NCI-H748 (cell line): ENCODE measurements at regions not wholly inside any gene's neighbourhood (a gene's known extent, or its start where the extent isn't known, plus 50 kb on each side); places are given as distances from the start of the nearest gene placed in this dataset.
"Not testable (repeated sequence)": the region's sequence is repeated elsewhere in the genome, so short reads cannot be mapped to it uniquely, and the experiment has no call there.

Experiments used
- DNase-seq: peaks from one replicate; lab custom pipeline; 2025; ENCODE audit not compliant: unreplicated experiment; lab: John Stamatoyannopoulos, UW

DNA sequence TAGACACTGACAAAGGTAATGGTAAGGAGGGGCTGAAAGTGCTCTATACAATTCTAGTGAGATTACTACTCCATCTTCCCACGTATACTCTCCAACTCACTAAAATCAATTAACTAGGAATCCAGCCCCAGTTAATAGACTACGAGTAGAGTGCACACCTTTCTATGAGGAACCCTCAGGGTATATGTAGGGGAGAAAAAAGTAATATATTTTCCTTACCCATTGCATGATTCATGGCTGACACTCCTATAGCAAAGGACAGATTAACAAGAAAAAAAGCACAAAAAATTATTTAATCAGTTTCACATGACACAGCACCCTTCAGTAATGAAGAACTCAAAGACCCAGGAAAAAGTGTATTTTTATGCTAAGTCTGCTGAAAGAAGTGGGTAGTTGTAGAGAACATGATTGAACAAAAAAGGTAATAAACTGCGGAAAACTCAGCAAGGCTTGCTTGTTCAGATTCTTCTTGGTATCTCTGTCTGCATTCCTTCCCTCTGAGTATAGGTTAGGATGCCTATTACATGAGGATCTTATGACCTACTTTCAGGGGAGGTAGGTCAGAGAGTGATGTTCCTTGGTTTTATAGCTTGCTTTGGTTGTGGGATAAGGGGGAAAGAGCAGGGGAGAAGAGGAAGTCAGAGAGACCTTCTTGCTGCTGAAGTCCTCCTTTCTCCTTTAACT, 342.0 kb upstream of the DLGAP1 start:
- no peak for DNase-seq

DNA sequence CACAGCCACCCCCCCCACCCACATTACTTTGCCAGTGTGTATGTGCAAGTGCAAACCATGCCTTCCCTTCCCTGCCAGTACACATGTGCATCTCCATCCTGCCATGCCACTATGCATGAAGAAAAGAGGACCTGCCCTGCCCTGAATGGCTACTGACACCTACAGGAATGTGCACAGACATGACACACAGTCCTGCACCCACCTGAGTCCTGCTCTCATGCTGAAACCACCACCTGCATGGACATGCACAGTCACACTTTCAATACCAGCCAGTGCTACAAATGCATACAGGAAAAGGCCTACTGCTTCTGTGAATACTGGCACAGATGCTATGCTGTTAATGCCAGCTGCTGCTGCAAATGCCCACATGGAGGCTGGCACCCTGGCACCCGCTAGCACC, 334.4 kb upstream of the DLGAP1 start:
- DNase-seq: no peak

DNA sequence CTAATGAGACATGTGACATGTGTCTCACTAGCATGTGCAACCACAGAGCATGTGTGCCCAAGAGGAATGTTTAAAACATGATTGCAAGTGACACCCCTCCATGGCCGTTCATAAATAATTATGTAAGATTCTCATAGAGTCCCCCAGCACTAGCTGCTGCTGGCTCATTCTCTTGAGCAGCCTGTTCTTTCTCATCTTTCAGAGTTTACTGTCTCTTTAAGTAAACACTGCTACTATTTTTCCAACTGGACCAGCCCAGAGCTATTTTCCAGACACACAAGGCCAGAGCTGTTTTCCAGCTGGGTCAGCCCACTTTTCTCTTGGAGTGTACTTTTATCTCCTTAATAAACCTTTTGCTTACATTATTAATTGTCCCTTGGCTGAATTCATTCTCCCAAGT, 326.8 kb upstream of the DLGAP1 start:
- DNase-seq: no peak

DNA sequence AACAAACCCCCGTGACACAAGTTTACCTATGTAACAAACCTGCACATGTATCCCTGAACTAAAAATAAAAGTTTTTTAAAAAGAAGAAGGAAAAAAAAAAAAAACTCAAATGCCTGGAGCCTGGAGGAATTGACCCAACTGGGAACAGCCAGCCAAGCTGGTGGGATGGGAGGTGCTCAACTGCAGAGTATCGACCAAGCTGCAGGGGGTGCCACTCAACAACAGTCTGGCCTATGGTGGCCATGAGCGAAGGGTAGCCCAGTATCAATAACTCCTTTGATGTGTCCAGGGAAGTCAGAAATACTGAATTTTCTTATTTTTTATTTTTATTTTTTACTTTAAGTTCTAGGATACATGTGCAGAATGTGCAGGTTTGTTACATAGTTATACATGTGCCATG, 310.3 kb upstream of the DLGAP1 start:
- no peak for DNase-seq

DNA sequence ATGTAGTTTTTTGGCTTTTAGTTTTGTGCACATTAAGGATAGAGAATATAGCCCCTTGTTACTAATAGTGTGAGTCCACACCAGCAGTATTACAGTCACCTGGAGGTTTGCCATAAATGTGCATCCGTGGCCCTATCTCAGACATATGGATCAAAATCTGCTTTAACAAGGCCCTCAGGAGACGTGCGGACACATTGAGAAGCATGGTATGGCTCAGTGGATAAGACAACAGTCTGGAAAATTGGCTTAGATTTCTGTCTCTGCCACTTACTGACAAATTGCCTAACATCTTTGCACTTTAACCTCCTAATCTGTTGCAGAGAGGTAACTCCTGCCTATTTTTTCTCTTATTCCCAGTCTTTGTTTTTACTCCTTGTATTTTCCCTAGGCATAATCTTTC, 307.2 kb upstream of the DLGAP1 start:
- no peak for DNase-seq

DNA sequence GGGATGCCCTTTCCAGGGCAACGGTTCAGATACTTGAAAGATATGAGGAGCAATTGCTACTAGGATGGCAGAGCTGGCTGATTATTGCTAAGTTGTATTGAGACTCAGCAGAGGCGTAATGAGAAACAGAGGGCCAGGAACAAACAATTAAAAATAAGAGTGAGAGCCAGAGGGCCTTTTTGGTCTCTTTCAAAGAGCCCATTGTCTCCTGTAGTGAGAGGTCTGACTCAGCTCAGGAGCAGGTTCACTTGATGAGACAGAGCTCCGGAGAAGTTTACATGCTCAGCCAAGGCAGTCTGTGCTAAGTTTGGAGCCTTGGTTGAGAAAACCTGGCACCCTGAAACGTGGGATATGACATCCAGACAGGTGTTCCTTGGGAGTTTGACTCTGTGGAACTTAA, 303.9 kb upstream of the DLGAP1 start:
- DNase-seq: no peak

DNA sequence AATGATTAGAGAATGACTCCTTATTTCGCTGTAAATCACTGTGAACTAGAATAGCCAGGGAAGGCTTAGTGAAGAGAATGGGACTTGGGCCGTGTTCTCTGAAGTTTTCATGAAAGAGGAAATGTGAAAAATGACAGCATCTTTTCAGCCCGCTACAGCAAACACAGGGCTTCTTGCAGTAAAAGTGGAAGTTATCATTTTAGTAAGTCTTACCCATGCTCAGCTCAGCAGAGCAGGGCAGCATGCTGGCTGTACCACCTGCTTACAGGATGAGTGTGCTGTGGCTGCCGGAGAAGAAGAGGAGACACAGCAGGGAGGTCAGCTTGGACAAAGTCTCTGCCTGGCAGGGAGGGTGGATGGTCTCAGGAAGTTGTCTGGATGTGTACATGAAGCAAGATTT, 300.7 kb upstream of the DLGAP1 start:
- DNase-seq: no peak

DNA sequence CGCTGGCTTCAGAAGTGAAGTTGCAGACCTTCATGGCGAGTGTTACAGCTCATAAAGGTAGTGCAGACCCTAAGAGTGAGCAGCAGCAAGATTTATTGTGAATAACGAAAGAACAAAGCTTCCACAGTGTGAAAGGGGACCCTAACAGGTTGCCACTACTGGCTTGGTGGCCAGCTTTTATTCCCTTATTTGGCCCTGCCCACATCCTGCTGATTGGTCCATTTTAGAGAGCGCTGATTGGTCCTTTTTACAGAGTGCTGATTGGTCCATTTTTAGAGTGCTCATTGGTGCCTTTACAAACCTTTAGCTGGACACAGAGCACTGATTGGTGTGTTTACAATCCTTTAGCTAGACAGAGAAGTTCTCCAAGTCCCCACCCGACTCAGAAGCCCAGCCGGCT, 298.0 kb upstream of the DLGAP1 start:
- DNase-seq: not testable (repeated sequence)

DNA sequence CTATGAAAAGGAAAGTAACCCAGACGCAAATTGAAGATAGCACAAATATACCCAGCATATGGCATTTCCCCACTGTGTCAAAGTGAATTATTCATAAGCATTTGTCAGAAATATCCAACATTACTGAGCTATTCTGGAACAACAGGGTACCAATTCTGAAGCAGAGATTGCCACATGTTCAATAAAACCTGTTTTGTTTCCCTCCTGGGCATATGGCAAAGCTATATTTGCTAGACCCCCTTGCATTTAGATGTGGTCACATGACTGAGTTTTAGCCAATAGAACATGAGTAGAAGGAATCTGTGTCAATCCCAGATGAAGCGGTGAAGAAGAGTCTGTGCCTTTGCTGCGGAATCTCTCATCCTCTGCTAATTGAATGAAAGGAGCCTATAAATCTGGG, 296.4 kb upstream of the DLGAP1 start:
- DNase-seq: no peak

DNA sequence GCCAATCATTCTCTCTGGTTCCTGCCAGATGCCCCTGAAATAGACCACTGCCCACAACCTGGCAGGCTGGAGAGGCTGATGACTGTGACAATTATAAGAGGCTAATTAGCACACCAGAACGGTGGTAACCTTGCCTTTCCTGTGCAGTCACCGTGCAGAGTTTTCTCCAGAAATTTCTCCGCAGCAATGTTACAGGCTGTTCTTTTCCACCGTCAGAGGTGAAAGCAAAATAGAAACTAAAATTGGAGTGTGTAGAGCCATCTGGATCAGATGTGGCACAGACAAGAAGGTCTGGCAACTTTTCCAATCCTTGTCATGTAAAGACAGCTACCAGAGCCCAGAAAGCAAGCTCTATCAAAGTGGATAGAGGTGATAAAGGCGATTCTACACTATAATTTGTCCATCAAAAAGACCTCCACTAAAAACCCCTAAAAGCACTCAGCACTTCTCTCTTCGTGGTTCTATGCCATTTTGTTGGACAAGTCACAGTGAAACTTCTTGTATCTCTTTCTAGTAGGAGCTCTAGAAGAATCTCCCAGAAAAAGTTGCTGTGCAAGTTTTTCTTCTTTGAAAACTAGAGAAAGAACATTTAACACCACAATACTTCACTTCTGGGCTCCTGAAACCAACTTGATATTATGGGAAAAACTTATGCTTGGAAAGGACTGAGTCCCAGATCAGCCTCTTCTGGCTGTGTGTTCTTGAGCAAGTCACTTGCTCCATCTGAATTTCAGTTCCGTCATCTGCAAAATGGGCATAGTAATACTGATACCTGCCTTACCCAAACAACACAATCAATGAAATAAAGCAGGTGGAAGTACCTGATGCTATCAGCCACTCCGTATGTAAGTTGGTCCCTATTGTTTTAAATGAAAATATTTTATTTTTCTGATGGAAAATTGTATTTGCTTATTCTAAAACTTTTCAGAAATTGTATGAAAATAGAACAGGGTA, 295.6 kb upstream of the DLGAP1 start:
- DNase-seq: no peak

DNA sequence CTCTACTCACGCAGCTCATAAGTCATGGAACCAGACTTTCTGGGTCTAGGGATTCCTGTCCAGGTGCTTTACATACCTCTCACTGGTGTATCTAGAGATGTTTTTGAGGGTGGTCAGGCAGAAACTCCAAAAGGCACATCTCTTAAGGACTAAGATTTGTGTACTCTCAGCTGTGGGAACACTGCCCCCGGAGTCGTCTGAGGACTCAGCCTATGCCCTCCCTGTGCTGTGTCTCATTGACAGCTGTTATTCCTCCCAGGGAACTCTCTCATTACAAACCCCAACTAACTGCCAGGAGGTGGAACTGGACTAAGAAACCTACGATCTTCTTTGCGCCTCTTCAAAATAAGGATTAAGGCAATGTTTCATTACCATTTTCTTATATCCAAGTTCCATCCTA, 293.9 kb upstream of the DLGAP1 start:
- DNase-seq: no peak

DNA sequence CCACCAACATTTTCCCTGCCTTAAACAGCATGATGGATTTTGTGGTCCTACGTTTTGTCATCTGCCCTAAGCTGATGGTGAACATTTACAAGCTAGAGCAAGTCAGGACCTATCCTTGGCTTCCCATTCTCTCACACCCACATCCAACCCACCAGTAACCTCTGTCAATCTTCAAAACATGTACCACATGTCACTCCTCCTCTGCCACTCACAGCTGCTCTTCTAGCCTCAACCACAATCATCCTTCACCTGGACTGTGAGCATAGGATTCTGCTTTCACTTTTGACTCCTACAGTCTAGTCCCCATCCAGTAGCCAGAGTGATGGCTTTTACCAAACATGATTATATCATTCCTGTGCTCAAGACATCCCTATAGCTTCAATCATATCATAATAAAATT, 279.8 kb upstream of the DLGAP1 start:
- DNase-seq: no peak

DNA sequence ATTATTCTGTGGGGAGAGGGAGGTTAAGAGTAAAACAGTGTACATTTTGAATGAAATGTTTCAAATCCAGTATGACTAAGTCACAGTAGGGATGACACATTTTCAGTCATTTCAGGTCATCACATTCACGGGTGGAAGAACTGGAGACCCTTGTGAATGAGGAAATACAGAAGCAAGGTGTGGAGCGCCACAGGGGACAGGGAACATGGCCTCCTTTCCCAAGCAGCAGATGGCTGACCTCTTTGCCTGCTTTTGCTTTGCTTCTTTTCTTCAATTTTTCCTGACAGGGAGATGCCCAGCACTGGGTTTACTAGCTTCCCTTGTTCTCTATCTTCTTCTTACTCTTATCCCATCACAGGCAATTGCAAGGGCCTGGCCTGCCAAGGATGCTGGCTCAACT, 278.9 kb upstream of the DLGAP1 start:
- no peak for DNase-seq

DNA sequence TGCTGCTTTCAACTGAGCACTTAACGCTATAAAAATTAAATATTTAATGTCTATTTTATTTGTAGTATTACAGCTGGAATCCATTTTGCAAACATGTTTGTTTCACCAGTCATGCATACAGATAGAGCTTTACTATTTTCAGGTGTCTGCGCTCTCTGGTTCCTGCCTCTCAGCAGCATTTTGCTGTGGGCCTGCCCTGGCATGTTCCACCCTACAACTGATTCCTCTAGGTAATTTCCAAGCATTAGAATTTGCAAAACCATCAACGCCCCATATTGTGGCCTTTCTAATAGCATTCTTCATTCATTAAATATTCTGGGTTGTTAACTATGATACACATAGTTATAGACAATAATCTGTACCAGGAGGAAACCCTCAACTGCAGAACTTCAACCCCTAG, 266.4 kb upstream of the DLGAP1 start:
- no peak for DNase-seq

DNA sequence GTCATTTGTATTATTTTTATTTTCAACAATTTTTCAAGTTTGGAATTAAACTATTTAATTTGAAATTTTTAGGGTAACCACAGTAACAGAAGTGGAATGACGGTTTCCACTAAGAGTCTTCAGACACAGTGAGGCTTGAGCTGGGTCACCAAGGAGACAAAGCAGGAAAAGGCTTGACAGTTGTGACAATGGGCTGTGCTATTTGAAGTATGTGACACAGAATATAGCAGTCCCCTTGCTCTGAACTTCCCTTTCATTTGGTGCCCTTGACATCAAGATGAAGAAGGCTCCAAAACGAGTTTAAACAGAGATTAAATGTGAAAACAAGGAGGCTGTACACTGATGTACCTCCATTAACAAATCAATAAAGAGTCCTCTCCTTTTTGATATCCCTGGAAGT, 265.4 kb upstream of the DLGAP1 start:
- DNase-seq: no peak

DNA sequence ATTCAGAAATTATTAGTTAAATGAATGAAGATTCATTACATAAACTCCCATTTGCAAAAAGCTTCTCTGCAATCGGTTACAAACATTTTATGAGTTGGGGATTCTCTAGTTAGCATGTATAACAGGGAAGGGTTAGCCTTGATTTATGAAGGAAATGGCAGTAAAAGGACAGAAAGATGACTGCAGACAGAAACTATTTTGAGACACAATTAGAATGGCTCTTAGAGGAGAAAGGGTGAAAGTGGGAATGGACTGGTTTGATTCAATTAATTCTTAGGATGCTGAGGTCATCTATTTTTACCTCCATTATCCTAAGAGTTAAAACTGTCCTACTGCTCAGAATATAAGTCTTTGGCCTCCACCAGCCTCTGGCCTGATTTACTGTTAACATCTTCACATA, 250.8 kb upstream of the DLGAP1 start:
- DNase-seq: no peak

DNA sequence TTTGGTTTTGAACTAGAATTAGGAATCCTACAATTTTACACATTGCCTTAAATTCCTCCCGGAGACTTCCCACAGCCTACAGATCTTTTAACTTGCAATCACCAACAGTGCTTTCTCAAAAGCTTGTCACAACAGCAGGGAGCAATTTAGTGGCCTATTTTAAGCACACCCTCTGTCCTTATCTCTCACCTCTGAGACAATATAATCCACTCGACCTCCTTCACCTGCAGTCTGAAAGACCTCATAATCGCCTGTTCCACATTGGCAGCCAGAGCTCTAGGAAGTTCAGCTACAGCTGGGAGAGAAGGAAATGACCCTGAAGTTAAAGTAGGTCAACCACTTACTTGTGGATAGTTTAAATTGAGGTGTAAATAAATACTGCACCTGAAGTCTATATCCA, 249.7 kb upstream of the DLGAP1 start:
- DNase-seq: no peak

DNA sequence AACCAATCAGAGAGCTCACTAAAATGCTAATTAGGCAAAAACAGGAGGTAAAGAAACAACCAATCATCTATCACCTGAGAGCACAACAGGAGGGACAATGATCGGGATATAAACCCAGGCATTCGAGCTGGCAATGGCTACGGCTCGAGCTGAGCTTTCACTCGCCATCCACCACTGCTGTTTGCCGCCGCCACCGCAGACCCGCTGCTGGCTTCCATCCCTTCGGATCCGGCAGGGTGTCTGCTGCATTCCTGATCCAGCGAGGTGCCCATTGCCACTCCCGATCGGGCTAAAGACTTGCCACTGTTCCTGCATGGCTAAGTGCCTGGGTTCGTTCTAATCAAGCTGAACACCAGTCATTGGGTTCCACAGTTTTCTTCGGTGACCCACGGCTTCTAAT, 236.7 kb upstream of the DLGAP1 start:
- no peak for DNase-seq

DNA sequence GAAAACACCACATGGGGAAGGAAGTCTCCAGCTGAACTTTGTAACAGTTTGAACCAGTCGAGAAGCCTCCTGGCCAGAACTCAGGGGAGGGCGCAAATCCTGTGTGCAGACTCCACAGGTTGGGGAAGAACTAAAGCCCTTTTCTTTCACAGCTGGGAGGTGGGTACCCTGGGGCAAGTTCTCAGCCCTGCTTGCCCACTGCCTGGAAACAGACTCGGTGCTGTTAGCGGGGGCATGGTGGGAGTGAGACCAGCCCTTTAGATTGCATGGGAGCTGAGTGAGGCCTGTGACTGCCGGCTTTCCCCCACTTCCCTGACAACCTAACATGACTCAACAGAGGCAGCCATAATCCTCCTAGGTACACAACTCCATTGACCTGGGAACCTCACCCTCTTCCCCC, 223.6 kb upstream of the DLGAP1 start:
- DNase-seq: not testable (repeated sequence)

DNA sequence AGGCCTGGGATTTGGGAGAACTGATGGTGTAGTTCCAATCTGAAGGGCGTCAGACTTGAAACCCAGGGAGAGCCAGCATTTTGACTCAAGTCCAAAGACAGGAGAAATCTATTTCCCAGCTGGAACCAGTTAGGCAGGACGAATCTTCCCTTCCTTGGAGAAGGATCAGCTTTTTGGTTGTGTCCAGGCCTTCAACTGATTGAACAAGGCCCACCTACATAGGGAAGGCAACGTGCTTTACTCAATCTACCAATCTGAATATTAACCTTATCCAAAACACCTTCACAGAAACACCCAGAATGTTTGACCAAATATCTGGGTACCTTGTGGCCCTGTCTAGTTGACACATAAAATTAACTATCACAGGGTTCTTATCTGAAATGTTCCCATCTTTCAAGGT, 221.9 kb upstream of the DLGAP1 start:
- DNase-seq: no peak

DNA sequence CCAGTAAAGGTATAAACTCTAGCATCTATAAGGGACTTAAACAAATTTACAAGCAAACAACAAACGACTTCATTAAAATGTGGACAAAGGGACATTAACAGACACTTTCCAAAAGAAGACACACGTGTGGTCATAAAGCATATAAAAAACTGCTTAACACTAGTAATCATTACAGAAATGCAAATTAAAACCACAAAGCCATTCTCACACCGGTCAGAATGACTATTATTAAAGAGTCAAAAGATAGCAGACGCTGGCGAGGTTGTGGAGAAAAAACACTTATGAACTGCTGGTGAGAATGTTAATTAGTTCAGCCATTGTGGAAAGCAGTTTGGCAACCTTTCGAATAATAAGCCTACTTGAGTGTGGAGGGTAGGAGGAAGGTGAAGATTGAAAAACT, 217.1 kb upstream of the DLGAP1 start:
- no peak for DNase-seq

DNA sequence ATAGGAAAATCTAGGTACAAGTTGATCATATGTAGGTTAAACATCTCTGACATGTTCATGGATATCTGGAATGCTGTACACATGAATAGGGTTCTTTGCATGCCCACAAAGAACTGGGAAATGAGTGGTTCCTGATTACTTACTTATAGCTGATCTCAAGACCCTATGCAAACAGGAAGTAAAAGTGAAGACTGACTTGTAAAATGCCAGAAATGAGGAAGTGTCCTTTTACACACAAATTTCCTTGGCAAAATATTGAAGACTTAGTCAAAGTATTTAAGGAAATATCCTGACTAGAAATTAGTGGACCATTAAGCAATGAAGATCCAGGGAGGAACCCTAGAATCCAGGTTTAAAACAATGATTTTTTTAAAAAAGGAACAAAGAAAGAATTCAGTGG, 203.7 kb upstream of the DLGAP1 start:
- DNase-seq: no peak

DNA sequence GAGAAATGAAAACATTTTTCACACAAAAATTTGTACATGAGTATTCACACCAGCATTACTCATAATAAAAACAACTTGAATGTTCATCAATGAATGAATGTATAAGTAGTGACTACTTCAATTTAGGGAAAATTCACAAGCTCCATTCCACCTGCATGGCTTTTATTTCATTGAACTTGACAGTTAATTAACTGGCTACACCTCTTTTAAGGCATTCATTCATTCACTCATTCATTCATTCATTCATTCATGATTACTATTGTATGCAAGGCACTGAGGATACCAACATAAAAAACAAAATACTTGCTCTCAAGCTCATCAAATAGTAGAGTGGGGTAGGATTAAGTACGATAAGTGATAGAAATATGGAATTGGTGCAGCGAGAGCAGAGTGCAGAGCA, 198.3 kb upstream of the DLGAP1 start:
- DNase-seq: no peak
